ENCODE measurements at regions not wholly inside any gene's neighbourhood (a gene's known extent, or its start where the extent isn't known, plus 50 kb on each side); places are given as distances from the start of the nearest gene placed in this dataset.
"Not testable (repeated sequence)": the region's sequence is repeated elsewhere in the genome, so short reads cannot be mapped to it uniquely, and the experiment has no call there.

- ATAC-seq (ENCODE audit: low read depth) (peak; percentile 40), DNase-seq (peak; percentile 14)
- Mint-ChIP-seq H3K27me3 (peaks cover 18% of the 10 kb centered on the region), H3K4me3 (no peak overlapping the region), H3K27ac (no peak overlapping the region), H3K36me3 (peaks cover 1% of the 10 kb centered on the region), H3K9me3 (peaks cover 4% of the 10 kb centered on the region), H3K4me1 (peaks cover 19% of the 10 kb centered on the region)
- POLR2A ChIA-PET: no interaction called here
Measured at GRCh38 chr17:77836557-77837041, 121.9 kb upstream of the TNRC6C start.

DNA sequence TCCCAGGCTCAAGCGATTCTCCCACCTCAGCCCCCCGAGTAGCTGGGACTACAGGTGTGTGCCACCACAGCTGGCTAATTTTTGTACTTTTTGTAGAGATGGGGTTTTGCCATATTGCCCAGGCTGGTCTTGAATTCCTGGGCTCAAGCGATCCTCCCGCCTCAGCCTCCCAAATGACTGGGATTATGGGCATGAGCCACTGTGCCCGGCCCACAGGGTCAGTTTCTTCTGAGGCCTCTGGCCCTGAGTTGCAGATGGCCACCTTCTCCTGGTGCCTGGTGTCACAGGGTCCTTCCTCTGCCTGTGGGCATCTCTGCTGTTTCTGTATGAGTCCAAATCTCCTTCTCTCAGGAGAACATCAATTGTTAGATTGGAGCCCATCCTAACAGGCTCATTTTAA lies 121.4 kb upstream of the TNRC6C start:
- POLR2A ChIA-PET; H3K4me3 Mint-ChIP-seq; ATAC-seq (ENCODE audit: low read depth); H3K9me3 Mint-ChIP-seq; H3K36me3 Mint-ChIP-seq; H3K27ac Mint-ChIP-seq: not testable (repeated sequence)
- DNase-seq: peak; percentile 13
- peaks cover 22% of the 10 kb centered on the region for H3K4me1 Mint-ChIP-seq
- H3K27me3 Mint-ChIP-seq: peaks cover 18% of the 10 kb centered on the region

GRCh38 chr17:77837917-77838316 lies 120.6 kb upstream of the TNRC6C start:
- POLR2A ChIA-PET: no interaction called here

GRCh38 chr17:77838748-77839697 lies 119.5 kb upstream of the TNRC6C start:
- Mint-ChIP-seq H3K27me3 (peaks cover 7% of the 10 kb centered on the region), H3K4me1 (peaks cover 41% of the 10 kb centered on the region), H3K36me3 (peaks cover 1% of the 10 kb centered on the region), H3K27ac (no peak overlapping the region), H3K9me3 (peaks cover 4% of the 10 kb centered on the region), H3K4me3 (no peak overlapping the region)
- DNase-seq (no peak), ATAC-seq (ENCODE audit: low read depth) (no peak)
- POLR2A ChIA-PET: no interaction called here

More at GRCh38 chr17:77837917-77838316, 120.6 kb upstream of the TNRC6C start:
- Mint-ChIP-seq H3K4me1 (peaks cover 30% of the 10 kb centered on the region), H3K36me3 (peaks cover 1% of the 10 kb centered on the region), H3K4me3 (no peak overlapping the region), H3K27ac (no peak overlapping the region), H3K9me3 (peaks cover 4% of the 10 kb centered on the region), H3K27me3 (peaks cover 12% of the 10 kb centered on the region)
- DNase-seq (peak; percentile 18), ATAC-seq (ENCODE audit: low read depth) (no peak)

DNA sequence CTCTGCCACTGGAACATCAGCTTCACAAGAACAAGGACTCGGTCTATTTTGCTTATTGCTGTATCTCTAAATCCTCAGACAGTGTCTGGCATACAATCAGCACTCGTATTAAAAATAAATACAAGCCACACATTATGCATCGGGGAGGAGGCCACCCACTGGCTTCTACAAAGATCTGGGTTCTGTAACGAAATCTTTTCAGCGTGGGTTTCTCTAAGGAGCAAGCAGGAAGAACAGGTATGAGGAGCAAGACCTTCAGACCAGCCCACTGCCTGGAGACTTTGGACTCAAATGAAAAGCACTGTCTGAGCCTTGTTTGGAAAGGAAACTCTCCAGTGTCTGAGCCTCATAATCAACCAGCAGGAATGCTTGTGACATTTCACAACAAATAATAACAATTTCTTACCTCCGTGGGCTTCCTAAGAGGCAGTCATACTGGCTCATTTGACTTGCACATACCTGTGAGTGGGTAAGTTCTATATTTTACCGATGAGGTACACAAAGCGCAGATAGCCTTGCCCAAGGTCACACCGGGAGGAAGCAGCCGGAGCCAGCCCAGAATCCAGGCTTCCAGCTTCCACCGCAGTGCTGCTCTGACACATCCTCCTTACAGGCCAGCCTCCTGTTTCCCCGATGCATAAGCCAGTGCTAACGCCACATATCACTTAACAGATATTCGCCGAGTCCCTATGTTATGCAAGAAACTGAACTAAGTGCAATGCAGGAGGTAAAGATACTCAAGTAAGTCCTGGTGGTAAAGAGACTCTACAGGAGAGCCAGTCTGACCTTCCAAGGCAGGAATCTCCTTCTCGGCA lies 118.6 kb upstream of the TNRC6C start:
- DNase-seq: no peak
- Mint-ChIP-seq H3K36me3 (peaks cover 1% of the 10 kb centered on the region), H3K27ac (no peak overlapping the region), H3K4me3 (no peak overlapping the region), H3K27me3 (no peaks in the 10 kb centered on the region), H3K9me3 (peaks cover 4% of the 10 kb centered on the region), H3K4me1 (peaks cover 38% of the 10 kb centered on the region)
- POLR2A ChIA-PET: no interaction called here
- no peak for ATAC-seq (ENCODE audit: low read depth)

DNA sequence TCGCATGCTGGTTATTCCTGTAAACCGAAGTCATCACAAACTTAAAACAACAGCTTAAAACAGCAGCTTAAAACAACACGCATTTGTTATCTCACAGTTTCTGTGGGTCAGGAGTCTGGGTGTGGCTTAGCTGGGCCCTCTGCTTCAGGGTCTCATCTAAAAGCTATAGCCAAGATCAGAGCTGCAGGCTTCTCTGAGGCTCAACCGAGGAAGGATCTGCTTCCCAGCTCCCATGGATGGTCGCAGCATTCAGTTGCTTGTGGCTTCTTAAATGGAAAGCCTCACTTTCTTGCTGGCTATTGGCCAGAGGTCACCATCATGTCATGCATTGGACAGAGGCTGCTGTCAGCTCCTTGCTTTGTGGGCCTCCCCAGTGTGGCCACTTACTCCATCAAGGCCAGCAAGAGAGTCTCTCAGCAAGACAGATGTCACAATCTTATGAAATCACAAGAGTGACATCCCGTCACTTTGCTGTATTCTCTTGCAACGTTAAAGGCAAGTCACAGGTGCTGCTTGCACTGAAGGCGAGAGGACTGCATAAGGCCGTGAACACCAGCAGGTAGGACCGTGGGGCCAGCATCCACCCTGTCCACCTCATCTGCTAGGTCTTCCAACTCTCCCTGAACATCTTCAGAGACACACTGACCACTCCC lies 117.9 kb upstream of the TNRC6C start:
- POLR2A ChIA-PET: no interaction called here
- Mint-ChIP-seq H3K4me1 (peaks cover 33% of the 10 kb centered on the region), H3K9me3 (peaks cover 4% of the 10 kb centered on the region), H3K27me3 (no peaks in the 10 kb centered on the region), H3K36me3 (peaks cover 1% of the 10 kb centered on the region), H3K4me3 (no peak overlapping the region), H3K27ac (no peak overlapping the region)
- DNase-seq (no peak), ATAC-seq (ENCODE audit: low read depth) (no peak)

- H3K4me3 Mint-ChIP-seq: no peak overlapping the region
- no peak for ATAC-seq (ENCODE audit: low read depth)
- peaks cover 4% of the 10 kb centered on the region for H3K9me3 Mint-ChIP-seq
- peak overlapping the region; percentile 11 for H3K27ac Mint-ChIP-seq
- H3K27me3 Mint-ChIP-seq: no peaks in the 10 kb centered on the region
- H3K4me1 Mint-ChIP-seq: peaks cover 32% of the 10 kb centered on the region
- POLR2A ChIA-PET: interaction anchor here (0.8 to 3.0 kb wide), 3 partner anchors 40 to 117 kb away, joined by 3 to 30 read pairs (median 3); partner anchors contain the start of gene TNRC6C
- DNase-seq: peak; percentile 20
- H3K36me3 Mint-ChIP-seq: peaks cover 1% of the 10 kb centered on the region
Measured at GRCh38 chr17:77841742-77842527, 116.6 kb upstream of the TNRC6C start.

DNA sequence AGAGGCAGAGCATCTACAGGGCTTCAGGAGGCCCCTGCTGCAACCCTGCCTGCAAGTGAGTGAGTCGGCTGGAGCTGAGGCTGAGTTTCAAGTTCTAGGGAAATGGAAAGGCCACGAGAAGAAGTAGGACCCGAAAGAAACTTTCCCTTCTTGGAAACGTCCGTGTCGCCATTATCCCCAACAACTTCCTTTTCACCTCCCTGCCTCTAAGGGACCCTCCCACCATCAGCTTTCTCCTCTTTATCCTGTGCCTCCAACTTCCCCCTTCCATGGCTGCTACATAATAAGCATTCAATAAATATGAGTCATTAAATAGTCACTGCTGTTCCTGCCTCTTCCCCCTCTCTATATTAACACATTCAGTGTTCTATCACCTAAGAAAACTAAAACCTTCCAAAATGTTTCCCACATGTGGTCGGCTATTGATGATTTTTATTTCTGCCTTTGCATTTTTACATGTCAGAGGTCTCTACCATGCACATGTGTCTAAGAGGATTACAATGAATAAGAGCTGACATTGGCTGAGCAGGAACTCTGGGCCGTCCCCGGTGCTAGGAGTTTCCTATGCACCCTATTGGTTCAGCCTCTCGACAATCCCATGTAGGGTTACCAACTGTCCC lies 115.9 kb upstream of the TNRC6C start:
- POLR2A ChIA-PET: interaction anchor here (2.1 to 3.0 kb wide), 2 partner anchors 39 to 116 kb away, joined by 21 to 30 read pairs; partner anchors contain the start of gene TNRC6C
- Mint-ChIP-seq H3K27me3 (no peaks in the 10 kb centered on the region), H3K4me3 (peak overlapping the region; percentile 1), H3K4me1 (peaks cover 33% of the 10 kb centered on the region), H3K36me3 (no peaks in the 10 kb centered on the region), H3K9me3 (peaks cover 4% of the 10 kb centered on the region), H3K27ac (peak overlapping the region; percentile 77)
- DNase-seq (no peak), ATAC-seq (ENCODE audit: low read depth) (no peak)

DNA sequence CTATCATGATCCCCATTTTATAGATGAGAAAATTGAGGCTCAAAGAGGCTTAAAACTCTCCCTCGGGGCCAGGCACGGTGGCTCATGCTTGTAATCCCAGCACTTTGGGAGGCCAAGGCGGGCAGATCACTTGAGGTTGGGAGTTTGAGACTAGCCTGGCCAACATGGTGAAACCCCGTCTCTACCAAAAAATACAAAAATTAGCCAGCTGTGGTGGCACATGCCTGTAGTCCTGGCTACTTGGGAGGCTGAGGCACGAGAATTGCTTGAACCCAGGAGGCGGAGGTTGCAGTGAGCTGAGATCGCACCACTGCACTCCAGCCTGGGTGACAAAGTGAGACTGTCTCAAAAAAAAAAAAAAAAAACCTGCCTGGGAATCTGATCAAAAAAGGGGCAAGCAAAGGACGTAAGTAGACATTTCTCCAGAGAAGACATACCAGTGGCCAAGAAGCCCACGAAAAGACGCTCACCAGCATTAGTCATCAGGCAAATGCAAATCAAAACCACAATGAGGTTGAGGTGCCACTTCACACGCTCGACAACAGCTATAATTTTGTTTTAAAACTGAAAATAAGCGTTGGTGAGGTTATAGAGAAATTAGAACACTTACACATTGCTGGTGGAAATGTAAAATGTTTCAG lies 115.1 kb upstream of the TNRC6C start:
- Mint-ChIP-seq H3K4me3 (peak overlapping the region; percentile 66), H3K4me1 (peaks cover 33% of the 10 kb centered on the region), H3K27ac (peak overlapping the region; percentile 77)
- not testable (repeated sequence) for H3K36me3 Mint-ChIP-seq, DNase-seq, H3K9me3 Mint-ChIP-seq, H3K27me3 Mint-ChIP-seq
- POLR2A ChIA-PET: interaction anchor here (0.6 to 3.0 kb wide), 9 partner anchors 8 to 150 kb away, joined by 3 to 30 read pairs (median 5); partner anchors contain the start of gene TNRC6C
- peak; percentile 70 for ATAC-seq (ENCODE audit: low read depth)

DNA sequence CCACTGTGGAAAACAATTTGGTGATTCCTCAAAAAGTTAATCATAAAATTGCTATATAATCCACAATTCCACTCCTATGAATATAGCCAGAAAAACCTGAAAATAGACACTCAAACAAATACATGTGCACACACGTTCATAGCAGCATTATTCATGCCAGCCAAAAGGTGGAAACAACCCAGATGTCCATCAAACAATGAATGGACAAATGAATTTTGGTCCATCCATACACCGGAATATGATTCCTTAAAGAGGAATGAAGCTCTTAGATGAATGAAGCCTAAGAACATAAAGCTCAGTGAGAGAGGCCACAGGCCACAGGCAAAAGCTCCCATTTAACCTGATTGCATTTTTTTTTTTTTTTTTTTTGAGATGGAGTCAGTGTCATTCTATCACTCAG lies 114.6 kb upstream of the TNRC6C start:
- DNase-seq (no peak), ATAC-seq (ENCODE audit: low read depth) (no peak)
- no peaks in the 10 kb centered on the region for H3K27me3 Mint-ChIP-seq
- peak overlapping the region; percentile 66 for H3K4me3 Mint-ChIP-seq
- peaks cover 33% of the 10 kb centered on the region for H3K4me1 Mint-ChIP-seq
- H3K27ac Mint-ChIP-seq: peak overlapping the region; percentile 77
- H3K9me3 Mint-ChIP-seq: no peaks in the 10 kb centered on the region
- no peaks in the 10 kb centered on the region for H3K36me3 Mint-ChIP-seq
- POLR2A ChIA-PET: interaction anchor here (0.6 to 3.0 kb wide), 9 partner anchors 9 to 149 kb away, joined by 3 to 30 read pairs (median 5); partner anchors contain the start of gene TNRC6C

- POLR2A ChIA-PET: interaction anchor here (0.7 to 3.0 kb wide), 6 partner anchors 10 to 442 kb away, joined by 4 to 30 read pairs (median 5); partner anchors contain the start of gene TNRC6C
Measured at GRCh38 chr17:77844681-77845080, 113.8 kb upstream of the TNRC6C start.

More at GRCh38 chr17:77844681-77845080, 113.8 kb upstream of the TNRC6C start:
- Mint-ChIP-seq H3K9me3 (no peaks in the 10 kb centered on the region), H3K4me3 (no peak overlapping the region), H3K36me3 (no peaks in the 10 kb centered on the region), H3K27ac (peak overlapping the region; percentile 17), H3K27me3 (no peaks in the 10 kb centered on the region), H3K4me1 (peaks cover 33% of the 10 kb centered on the region)
- no peak for ATAC-seq (ENCODE audit: low read depth)
- no peak for DNase-seq

Measured in activated naive CD8-positive, alpha-beta T cell treated with anti-CD3 and anti-CD28 coated beads, Interleukin-2, amount 10 ng/mL, durations not matched to agents 7 days and 5 days (primary cell).